HFF-Myc (cell line): ENCODE measurements at regions not wholly inside any gene's neighbourhood (a gene's known extent, or its start where the extent isn't known, plus 50 kb on each side); places are given as distances from the start of the nearest gene placed in this dataset.
"Not testable (repeated sequence)": the region's sequence is repeated elsewhere in the genome, so short reads cannot be mapped to it uniquely, and the experiment has no call there.

Source experiments
- DNase-seq: peaks from one replicate; pipeline ENCODE4 v3.0.0-alpha.2; 2011; ENCODE audit warnings: low read depth; ENCODE audit errors: extremely low read depth
- H3K4me3 ChIP-seq: replicated peaks from 2 replicates; pipeline ENCODE4 v1.5.1; 2011; ENCODE audit warnings: low read depth, mild to moderate bottlenecking, control low read depth, low read length
- CTCF ChIP-seq: IDR thresholded peaks from 2 replicates; pipeline ENCODE4 v1.5.1; 2012; ENCODE audit warnings: mild to moderate bottlenecking, low read depth, low read length, control low read depth; ENCODE audit errors: missing control alignments

DNA sequence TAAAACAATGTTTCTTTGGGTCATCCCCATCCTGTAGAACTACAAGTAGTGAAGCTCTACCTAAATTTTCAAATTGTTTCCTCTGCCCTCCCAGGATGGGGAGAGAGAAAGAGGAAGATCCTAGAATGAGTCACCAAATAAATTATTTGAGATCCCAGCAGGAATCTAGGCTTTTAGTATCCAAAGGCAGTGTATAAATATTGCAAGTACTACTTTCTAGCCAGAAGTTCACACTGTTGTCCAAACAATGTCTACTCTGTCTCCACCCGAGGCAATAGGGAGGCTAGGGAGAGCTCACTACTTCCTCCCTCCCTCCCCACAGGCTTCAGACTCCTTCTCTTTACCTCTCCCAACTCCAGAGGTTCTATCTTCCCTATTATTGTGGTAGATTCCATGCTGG lies 362.8 kb downstream of the MRPS30 start:
- TF ChIP-seq CTCF: no peak
- DNase-seq: no peak
- no peak overlapping the region for H3K4me3 ChIP-seq

DNA sequence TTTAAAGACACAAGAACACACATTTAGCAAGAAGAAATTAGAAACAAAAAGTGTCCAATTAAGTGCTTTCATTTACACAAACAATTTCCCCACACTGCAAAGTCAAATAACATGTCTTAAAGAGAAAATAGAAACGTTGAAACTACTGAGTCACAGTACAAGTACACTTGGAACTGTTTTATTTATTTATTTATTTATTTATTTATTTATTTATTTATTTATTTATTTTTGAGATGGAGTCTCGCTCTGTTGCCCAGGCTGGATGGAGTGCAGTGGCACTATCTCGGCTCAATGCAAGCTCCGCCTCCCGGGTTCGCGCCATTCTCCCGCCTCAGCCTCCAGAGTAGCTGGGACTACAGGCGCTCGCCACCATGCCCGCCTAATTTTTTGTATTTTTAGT lies 363.9 kb downstream of the MRPS30 start:
- not testable (repeated sequence) for H3K4me3 ChIP-seq, DNase-seq

DNA sequence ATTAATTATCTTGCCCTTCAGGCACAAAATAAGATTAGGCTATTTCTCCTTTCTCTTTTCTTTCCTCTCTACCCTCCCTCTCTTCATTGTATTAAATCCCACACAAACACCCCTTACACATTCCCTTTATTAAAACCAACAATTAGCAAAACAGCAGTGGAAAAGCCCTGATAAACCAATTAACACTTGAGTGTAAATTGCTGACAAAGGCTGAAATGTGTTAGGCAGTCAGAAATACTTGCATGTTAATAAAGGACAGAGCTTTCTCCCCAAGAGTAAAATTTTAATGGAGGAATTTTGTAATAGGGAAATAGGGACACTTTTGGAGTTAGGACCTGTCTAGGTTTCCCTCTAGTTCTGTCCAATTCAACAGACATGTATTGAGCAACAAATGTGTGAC lies 370.9 kb downstream of the MRPS30 start:
- H3K4me3 ChIP-seq: no peak overlapping the region
- no peak for DNase-seq
- no peak for TF ChIP-seq CTCF

DNA sequence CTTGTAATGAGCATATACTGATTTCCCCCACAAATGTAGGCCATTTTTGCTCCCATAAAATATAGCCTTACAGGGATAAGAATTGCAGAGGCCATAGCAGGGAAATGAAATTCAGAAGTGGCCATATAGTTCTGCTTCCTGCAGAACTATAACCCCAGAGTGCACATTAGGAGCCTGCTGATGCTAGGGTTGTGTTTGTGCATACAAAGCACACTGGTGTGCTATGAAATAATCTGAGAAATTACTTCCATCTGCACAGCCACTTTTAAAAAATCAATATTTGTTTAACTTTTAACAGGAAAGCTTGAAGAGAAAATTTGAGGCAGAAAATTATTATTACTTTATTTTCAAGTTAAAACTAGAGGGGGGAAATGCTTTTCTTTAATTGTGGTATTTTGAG lies 380.3 kb downstream of the MRPS30 start:
- no peak overlapping the region for H3K4me3 ChIP-seq
- TF ChIP-seq CTCF: no peak
- no peak for DNase-seq

DNA sequence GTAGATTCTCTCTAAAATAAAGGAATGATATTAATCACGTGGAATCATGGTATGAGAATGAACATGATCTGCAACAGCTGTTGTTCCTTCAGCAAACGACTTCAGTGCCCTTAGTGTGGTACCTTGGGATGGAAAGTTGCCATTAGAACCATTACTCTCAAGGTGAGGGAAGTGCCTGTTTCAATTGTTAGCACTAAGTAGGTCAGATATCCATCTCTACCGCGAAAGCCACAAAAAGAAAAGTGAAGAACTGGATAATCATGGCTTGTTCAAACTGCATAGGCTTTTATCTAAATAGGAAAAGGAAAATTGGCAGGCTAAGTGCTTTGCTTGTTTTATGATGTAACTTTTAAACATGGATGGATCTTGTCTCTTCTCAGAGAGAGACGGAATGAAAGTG lies 380.7 kb downstream of the MRPS30 start:
- no peak overlapping the region for H3K4me3 ChIP-seq
- no peak for DNase-seq
- TF ChIP-seq CTCF: no peak

DNA sequence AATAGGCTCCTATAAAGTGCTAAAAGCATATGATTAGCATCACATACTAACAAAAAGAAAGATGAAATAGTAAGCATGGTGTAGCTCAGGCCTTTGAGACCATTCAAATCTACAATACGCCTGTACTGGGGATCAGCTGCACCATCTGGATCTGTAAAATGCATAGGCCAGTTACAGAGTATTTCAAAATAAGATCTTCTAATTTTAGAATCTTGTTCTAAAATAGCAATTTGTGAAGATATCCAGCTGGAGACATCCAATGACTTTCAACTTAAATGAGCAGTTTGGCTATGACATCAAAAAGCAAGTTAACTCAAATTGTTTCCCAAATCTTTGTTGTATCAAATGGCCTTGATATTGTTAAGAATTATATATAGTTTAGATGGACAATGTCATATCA lies 386.3 kb downstream of the MRPS30 start:
- TF ChIP-seq CTCF: no peak
- DNase-seq: no peak
- H3K4me3 ChIP-seq: no peak overlapping the region
